ENCODE measurements at regions not wholly inside any gene's neighbourhood (a gene's known extent, or its start where the extent isn't known, plus 50 kb on each side); places are given as distances from the start of the nearest gene placed in this dataset.

DNA sequence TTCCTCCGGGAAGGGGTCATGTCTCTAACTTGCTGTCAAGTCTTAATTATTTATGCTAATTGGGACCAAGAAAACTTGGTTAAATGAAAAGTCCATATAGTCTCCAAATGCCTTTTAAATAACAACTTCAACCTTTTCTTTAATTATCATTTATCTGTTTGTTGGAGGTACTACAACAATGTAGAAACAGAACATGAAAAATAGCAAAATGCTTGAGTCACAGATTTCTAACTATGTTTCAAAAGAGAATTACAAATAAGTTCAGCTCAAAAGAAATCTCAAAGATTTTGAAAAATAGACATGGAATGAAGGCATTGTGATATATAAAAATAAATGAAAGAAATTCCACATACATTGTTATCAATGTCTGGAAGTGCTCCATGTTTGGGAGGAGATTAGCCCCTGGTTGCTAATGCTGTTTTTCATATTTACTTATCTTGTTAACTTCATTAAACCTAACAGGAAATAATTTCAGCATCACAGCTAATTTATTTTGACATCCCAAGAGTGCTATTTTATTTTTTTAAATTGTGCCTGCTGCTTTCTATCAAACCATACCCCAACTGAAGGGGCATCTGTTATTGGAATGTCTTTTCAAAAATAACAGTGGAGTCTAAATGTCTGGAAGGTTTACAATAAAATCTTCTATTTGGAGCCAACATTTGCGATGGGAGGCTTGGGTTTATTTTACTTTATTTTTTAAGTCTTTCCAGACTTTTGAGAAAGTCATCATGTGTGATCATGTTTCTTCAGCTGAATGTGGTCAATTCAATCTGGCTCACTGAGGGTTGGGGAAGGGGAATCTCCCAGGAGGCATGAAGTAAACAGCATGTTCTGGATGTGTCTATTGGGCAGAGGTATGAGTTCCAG, 53.1 kb upstream of the ANKRD55 start:
- DNase-seq (no peak), ATAC-seq (no peak)
- no peak overlapping the region for H3K27ac ChIP-seq
- intact Hi-C loops (cut with DNase I) = no loop called here
- no peaks in the 10 kb centered on the region for H3K4me1 ChIP-seq
- WGBS, 3 donors = 51 to 63% (median 59%) methylated on average over 2 of the region's 2 CpGs
- H3K9me3 ChIP-seq = no peaks in the 10 kb centered on the region
- TF ChIP-seq, protein P1, sequence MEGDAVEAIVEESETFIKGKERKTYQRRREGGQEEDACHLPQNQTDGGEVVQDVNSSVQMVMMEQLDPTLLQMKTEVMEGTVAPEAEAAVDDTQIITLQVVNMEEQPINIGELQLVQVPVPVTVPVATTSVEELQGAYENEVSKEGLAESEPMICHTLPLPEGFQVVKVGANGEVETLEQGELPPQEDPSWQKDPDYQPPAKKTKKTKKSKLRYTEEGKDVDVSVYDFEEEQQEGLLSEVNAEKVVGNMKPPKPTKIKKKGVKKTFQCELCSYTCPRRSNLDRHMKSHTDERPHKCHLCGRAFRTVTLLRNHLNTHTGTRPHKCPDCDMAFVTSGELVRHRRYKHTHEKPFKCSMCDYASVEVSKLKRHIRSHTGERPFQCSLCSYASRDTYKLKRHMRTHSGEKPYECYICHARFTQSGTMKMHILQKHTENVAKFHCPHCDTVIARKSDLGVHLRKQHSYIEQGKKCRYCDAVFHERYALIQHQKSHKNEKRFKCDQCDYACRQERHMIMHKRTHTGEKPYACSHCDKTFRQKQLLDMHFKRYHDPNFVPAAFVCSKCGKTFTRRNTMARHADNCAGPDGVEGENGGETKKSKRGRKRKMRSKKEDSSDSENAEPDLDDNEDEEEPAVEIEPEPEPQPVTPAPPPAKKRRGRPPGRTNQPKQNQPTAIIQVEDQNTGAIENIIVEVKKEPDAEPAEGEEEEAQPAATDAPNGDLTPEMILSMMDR (IDR thresholded peaks at IDR 0.05) = no peak
- peaks cover 0 to 4% (median 0%) of the 10 kb centered on the region in 3 donors for H3K27me3 ChIP-seq (ENCODE audit: insufficient read depth in 3 of 3, low read length in 2 of 3)
- H3K4me3 ChIP-seq = no peak overlapping the region
- no peaks in the 10 kb centered on the region for H3K36me3 ChIP-seq (ENCODE audit: insufficient read depth in 1 of 2, low read depth in 1 of 2)

DNA sequence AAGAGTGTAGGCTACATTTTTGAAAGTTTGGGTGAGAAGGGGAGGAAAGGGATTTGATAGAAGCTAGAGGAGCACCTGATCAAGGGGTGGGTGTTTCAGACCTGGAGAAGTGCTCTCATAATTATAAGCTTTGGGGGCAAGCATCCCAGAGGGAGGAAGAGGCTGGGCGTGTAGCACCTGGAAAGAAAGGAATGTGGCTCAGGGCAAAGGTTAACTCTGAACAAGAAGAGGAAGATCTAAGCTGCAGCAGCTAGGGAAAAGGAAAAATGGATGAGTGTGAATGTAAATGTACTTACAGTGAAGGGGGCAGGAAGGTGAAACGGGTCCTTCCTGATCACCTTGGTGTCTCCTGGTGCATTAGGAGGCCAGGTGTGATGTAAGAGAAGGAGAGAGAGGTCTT, 49.8 kb upstream of the ANKRD55 start:
- 79 to 82% (median 81%) methylated on average over 2 of the region's 2 CpGs for WGBS, 3 donors
- DNase-seq = no peak
- Histone ChIP-seq H3K27ac (no peak overlapping the region), H3K4me3 (no peak overlapping the region), H3K4me1 (peaks cover 2% of the 10 kb centered on the region), H3K27me3 (ENCODE audit: insufficient read depth in 3 of 3, low read length in 2 of 3) (peaks cover 0 to 4% (median 0%) of the 10 kb centered on the region in 3 donors), H3K9me3 (no peaks in the 10 kb centered on the region), H3K36me3 (ENCODE audit: insufficient read depth in 1 of 2, low read depth in 1 of 2) (no peaks in the 10 kb centered on the region)
- intact Hi-C loops (cut with DNase I) = no loop called here
- TF ChIP-seq, protein P1 (IDR thresholded peaks at IDR 0.05) = no peak
- ATAC-seq = no peak

Data from psoas muscle (tissue), 7 donors.